8988T (cell line): ENCODE measurements at regions not wholly inside any gene's neighbourhood (a gene's known extent, or its start where the extent isn't known, plus 50 kb on each side); places are given as distances from the start of the nearest gene placed in this dataset.
"Not testable (repeated sequence)": the region's sequence is repeated elsewhere in the genome, so short reads cannot be mapped to it uniquely, and the experiment has no call there.

Experiments
- DNase-seq: peaks from one replicate; pipeline ENCODE4 v3.0.0; 2011

DNA sequence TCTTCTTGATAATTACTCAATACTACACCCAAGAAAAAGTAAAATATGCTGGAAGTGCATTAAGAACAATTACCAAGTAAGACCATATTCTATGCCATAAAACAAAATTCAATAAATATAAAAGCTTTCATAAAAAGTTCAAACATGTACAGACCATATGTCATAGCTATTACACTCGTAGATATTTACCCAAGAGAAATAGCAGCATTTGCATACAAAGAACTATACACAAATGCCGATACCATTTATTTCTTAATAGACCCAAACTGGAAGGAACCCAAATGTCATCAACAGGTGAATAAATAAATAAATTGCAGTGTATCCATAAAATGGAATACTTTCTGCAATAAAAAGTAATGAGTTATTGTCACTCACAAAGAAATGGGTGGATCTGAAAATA, 78.3 kb upstream of the SLC16A7 start:
- DNase-seq: no peak

GRCh38 chr12:59500915-59501314, 94.9 kb upstream of the SLC16A7 start:
- DNase-seq: no peak

GRCh38 chr12:59500335-59500734, 95.5 kb upstream of the SLC16A7 start:
- no peak for DNase-seq

DNA sequence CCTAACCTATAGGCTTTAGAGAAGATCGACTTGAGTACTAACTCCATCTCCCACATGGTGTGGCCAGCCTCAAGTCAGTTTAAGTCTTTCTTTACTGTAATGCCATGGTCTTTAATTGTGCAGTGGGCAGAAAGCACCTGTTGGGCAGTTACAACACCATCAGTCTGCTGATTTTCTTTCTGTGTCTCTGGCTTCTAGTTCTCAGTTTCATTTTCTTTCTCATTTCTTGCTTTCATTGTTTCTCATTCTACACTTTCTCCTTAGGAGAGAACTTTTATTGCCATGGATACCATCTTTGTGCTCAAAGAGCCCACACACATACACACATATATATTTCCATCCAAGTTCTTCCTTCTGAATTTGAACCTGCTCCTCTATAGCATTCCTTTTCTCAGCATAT, 96.1 kb upstream of the SLC16A7 start:
- no peak for DNase-seq

DNA sequence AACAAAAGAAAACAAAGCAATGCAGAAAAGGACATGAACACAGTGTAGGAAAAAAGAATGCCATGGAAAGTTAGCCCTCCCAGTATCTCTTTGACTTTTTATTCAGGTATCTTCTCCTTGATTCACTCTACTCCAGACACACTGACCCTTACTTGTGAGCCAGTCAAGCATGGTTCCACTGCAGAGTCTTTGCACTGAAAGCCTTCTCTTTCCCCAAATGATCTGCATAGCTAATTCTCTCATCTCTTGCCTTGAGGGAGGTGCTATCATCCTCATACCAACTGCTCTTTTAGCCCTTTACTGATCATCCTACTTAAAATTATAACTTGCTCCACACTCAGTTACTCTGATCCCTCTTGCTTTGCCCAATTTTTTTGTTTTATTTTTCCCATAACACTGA, 101.2 kb upstream of the SLC16A7 start:
- DNase-seq: no peak

DNA sequence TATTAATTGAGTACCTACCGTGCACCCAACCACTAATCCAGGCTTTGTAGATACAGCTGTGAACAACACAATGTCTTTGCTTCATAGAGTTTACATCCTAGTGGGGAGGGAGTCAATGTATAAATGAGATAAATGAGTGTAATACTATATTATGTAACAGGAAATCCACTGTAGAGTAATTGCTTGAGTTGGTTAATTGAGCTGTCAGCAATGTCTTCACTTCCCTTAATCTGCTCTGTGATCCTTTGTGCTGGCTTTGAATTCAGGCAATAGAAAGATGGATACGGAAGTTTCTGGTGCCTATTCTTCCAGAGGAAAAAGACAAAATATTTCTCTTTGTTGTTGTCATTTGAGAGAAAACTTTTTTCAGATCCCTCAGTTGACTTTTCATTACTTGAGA, 104.0 kb upstream of the SLC16A7 start:
- DNase-seq: no peak

- no peak for DNase-seq
Measured at GRCh38 chr12:59486827-59487226, 109.0 kb upstream of the SLC16A7 start.

GRCh38 chr12:59484575-59484974, 111.3 kb upstream of the SLC16A7 start:
- no peak for DNase-seq

GRCh38 chr12:59474236-59474635, 121.6 kb upstream of the SLC16A7 start:
- not testable (repeated sequence) for DNase-seq

DNA sequence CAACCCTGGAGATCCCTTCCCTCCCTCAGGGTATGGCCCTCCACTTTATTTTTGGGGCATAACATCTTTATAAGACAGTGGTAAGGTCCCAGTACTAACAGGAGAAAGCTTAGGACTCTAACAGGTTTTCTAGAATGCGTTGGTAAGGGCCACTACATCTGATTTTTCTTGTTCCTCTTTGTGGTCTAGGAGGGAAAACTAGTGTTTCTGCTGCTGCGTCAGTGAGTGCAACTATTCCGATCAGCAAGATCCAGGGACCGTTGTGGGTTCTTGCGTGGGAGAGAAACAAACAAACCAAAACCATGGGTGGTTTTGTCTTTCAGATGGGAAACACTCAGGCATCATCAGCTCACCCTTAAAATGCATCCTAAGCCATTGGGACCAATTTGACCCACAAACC, 123.6 kb upstream of the SLC16A7 start:
- no peak for DNase-seq

- DNase-seq: no peak
Measured at GRCh38 chr12:59459966-59460660, 135.7 kb upstream of the SLC16A7 start.

GRCh38 chr12:59453475-59453874, 142.4 kb upstream of the SLC16A7 start:
- no peak for DNase-seq

- no peak for DNase-seq
Measured at GRCh38 chr12:59452746-59453145, 143.1 kb upstream of the SLC16A7 start.

- no peak for DNase-seq
Measured at GRCh38 chr12:59452259-59452658, 143.6 kb upstream of the SLC16A7 start.

DNA sequence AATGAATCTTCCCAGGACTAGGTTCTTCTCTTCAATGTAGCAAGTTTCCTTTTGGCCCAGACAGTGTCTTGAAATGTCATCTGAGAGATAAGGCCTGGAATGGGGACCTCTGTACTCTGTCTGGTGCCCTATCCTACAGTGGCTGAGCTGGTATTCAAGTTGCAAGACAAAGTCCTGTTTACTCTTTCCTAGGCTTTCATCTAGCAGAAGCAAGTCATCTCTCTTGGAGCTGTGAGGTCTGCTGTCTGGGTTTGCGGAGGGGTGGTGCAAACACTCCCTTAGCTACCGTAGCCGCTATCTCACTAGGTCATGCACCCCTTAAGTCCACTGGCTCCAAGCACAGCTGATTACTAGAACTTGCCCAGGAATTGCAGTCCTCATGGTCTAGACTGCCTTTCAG, 149.7 kb upstream of the SLC16A7 start:
- DNase-seq: no peak

DNA sequence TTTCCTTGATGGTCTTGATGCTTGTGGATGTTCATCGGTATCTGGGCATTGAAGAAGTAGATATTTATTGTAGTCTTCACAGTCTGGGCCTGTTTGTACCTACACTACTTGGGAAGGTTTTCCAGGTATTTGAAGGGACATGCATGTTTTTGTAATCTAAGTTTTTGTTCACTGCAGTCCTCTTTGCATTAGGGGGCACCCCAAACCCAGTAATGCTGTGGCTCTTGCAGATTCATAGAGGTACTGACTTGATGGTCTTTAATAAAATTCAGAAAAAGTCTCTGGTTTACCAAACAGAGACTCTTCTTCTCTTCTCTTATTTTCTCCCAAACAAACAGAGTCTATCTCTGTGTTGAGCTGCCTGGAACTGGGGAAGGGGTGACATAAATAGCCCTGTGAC, 150.9 kb upstream of the SLC16A7 start:
- DNase-seq: no peak

DNA sequence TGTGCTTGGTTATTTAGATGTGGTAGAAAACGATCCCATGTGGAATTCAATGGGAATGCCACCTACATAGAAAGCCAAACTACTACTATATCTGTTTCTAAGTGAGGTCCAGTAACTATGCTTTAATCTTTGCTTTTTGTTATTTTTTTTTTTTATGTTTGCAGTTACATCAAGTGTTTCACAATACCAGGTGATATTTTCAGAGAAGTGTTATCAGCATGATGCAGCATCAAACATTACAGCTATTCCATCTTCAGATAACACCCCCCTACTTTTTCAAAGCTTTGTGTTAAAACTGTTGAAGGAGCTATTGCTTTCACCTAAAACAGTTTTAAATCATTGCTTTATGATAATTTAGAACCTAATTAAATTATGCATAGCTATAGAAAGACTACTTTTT, 163.8 kb upstream of the SLC16A7 start:
- no peak for DNase-seq

DNA sequence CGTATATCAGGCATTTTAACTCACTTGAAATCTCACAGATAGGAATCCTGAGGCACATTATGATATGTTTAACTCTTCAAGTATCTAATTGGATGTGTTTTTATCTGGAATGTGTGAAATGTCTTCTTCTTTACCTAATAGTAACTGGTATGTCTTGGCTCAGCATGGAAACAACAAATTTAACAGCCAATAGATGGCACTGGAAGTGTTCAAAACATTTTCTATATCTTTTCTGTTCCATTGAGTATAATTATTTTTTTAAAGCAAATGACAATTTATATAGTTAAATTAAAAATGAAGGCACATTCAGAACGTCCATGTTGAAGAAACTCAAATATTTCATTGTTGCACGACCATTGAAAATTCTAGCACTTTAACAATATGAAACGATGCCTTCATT, 164.6 kb upstream of the SLC16A7 start:
- DNase-seq: no peak

DNA sequence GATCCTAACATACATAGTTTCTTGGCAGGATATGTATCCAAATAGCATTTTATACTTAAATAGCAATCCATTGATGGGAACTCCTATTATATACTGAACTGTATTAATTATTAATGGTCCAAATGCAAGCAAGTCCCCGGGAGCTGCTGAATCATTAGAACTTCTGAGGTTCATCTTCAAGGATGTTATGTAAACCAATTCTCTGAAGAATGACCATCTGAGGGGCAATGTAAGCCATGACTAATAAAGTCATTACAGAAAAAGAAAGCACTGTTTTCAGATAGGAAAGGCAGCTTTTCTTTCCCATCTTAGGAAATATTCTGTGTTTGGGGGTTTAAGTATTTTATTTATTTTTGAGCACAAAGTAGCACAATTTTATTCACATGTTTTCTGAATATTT, 166.1 kb upstream of the SLC16A7 start:
- no peak for DNase-seq

DNA sequence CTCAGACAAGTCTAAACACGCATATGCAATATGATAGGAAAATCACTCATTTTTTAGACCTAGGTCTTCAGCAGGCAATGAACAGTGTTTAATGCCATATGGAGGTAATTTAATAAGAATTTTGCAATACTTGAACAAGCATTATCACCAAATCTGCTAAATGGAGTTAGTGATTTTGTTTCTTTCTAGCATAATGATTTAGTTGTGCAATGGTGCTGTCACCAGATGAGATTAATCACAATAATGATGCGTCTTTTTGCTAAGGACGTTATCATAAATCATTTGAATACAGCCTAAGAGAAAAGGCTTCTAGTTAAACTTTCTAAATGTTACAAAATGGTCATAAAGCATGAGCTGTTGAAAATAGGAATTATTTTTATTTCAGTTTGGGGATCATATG, 170.0 kb upstream of the SLC16A7 start:
- DNase-seq: no peak

DNA sequence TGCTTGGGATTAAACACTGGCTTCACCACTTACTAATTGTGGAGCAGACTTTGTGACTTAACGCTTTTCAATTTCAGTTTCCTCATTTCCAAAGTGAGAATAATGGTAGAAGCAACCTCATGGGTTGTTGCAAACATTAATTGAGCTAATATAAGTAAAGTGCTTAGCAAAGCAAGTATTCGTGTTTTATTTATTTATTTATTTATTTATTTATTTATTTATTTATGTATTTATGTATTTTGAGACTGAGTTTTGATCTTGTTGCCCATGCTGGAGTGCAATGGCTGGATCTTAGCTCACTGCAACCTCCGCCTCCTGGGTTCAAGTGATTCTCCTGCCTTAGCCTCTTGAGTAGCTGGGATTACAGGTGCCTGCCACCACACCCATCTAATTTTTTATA, 171.2 kb upstream of the SLC16A7 start:
- not testable (repeated sequence) for DNase-seq

GRCh38 chr12:59414051-59414450, 181.8 kb upstream of the SLC16A7 start:
- no peak for DNase-seq

DNA sequence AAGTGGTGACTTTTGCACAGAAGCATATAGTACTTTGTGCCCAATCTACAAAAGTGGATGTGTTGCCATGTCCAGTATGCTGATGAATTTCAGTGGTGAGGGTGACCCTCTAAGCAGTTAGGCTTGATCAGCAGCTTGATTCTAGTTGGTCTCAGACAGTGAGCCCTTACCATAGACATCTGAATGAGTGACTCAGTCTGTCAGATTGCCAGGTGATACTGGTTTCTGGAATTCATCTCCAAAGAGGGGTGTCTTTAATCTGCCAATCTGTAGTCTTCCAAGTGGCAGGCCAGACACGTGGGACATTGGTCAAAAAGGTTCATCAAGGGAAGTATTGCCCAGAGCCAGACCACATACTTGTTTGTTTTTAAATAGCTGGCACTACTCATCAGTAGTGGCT, 187.4 kb upstream of the SLC16A7 start:
- DNase-seq: no peak

GRCh38 chr12:59407799-59408198, 188.0 kb upstream of the SLC16A7 start:
- DNase-seq: no peak

- no peak for DNase-seq
Measured at GRCh38 chr12:59405992-59406391, 189.8 kb upstream of the SLC16A7 start.
